ENCODE measurements at regions not wholly inside any gene's neighbourhood (a gene's known extent, or its start where the extent isn't known, plus 50 kb on each side); places are given as distances from the start of the nearest gene placed in this dataset.

- DNase-seq (ENCODE audit: extremely low read depth, insufficient read length), result no peak
- H3K36me3 ChIP-seq (ENCODE audit: control insufficient read depth, insufficient read depth, low read length), result no peaks in the 10 kb centered on the region
- H3K4me3 ChIP-seq (replicated peaks; ENCODE audit: low read depth, low read length), result no peak overlapping the region
- TF ChIP-seq CTCF (IDR thresholded peaks at IDR 0.05; ENCODE audit: insufficient read depth, low read length, poor library complexity, severe bottlenecking), result no peak
- H3K27me3 ChIP-seq (replicated peaks; ENCODE audit: control insufficient read depth, insufficient read depth, low read length), result no peaks in the 10 kb centered on the region
Observed at GRCh38 chr1:149846042-149846441, 53.3 kb upstream of the BOLA1 start.

GRCh38 chr1:149846593-149847466, 52.5 kb upstream of the BOLA1 start:
- H3K4me3 ChIP-seq (replicated peaks; ENCODE audit: low read depth, low read length), result no peak overlapping the region
- no peak for TF ChIP-seq CTCF (IDR thresholded peaks at IDR 0.05; ENCODE audit: insufficient read depth, low read length, poor library complexity, severe bottlenecking)
- DNase-seq (ENCODE audit: extremely low read depth, insufficient read length), result no peak
- H3K36me3 ChIP-seq (ENCODE audit: control insufficient read depth, insufficient read depth, low read length), result no peaks in the 10 kb centered on the region
- H3K27me3 ChIP-seq (replicated peaks; ENCODE audit: control insufficient read depth, insufficient read depth, low read length), result no peaks in the 10 kb centered on the region

GRCh38 chr1:149848340-149849110, 50.8 kb upstream of the BOLA1 start:
- H3K4me3 ChIP-seq (replicated peaks; ENCODE audit: low read depth, low read length), result peak overlapping the region; percentile 84
- no peak for TF ChIP-seq CTCF (IDR thresholded peaks at IDR 0.05; ENCODE audit: insufficient read depth, low read length, poor library complexity, severe bottlenecking)
- no peak for DNase-seq (ENCODE audit: extremely low read depth, insufficient read length)
- no peaks in the 10 kb centered on the region for H3K27me3 ChIP-seq (replicated peaks; ENCODE audit: control insufficient read depth, insufficient read depth, low read length)
- no peaks in the 10 kb centered on the region for H3K36me3 ChIP-seq (ENCODE audit: control insufficient read depth, insufficient read depth, low read length)

GRCh38 chr1:149849111-149849946, 50.0 kb upstream of the BOLA1 start:
- Histone ChIP-seq H3K4me3 (replicated peaks; ENCODE audit: low read depth, low read length) (peak overlapping the region; percentile 84), H3K27me3 (replicated peaks; ENCODE audit: control insufficient read depth, insufficient read depth, low read length) (no peaks in the 10 kb centered on the region), H3K36me3 (ENCODE audit: control insufficient read depth, insufficient read depth, low read length) (no peaks in the 10 kb centered on the region)
- DNase-seq (ENCODE audit: extremely low read depth, insufficient read length), result no peak
- TF ChIP-seq CTCF (IDR thresholded peaks at IDR 0.05; ENCODE audit: insufficient read depth, low read length, poor library complexity, severe bottlenecking), result no peak
